Prostate gland (tissue), 2 donors: ENCODE measurements at regions not wholly inside any gene's neighbourhood (a gene's known extent, or its start where the extent isn't known, plus 50 kb on each side); places are given as distances from the start of the nearest gene placed in this dataset.

Experiments
- DNase-seq: peaks from one replicate; pipeline ENCODE4 v3.0.0-alpha.2; 2019; ENCODE audit warnings: low spot score
- H3K27ac ChIP-seq, 2 donors: fragments of 200-600 bp; sonication (generic); 2 replicates each; pipeline ENCODE4 v1.5.1; 2017 to 2019
- H3K27me3 ChIP-seq: fragments of 200-600 bp; sonication (generic); replicated peaks from 2 replicates; pipeline ENCODE4 v1.5.1; 2019; ENCODE audit not compliant: insufficient read depth
- H3K36me3 ChIP-seq, 2 donors: fragments of 200-600 bp; sonication (generic); 1 replicate in 1 of 2; 2 replicates in 1 of 2; pipeline versions ENCODE4 v1.5.1 to v1.8.1; 2017 to 2019
- H3K4me1 ChIP-seq: fragments of 200-600 bp; sonication (generic); replicated peaks from 2 replicates; pipeline ENCODE4 v1.5.1; 2019
- H3K4me3 ChIP-seq, 2 donors: fragments of 200-600 bp; sonication (generic); 2 replicates each; pipeline ENCODE4 v1.5.1; 2017 to 2019
- H3K9me3 ChIP-seq: fragments of 200-600 bp; sonication (generic); 2 replicates; pipeline ENCODE4 v1.5.1; 2017
- CTCF ChIP-seq, 4 experiments: fragments of 200-600 bp in 2 of 4; fragments of 450-650 bp in 2 of 4; sonication (generic) in 2 of 4; IDR thresholded peaks; 1 replicate in 3 of 4; 2 replicates in 1 of 4; pipeline ENCODE4 v1.5.1; 2016 to 2019; ENCODE audit warnings: antibody characterized with exemption in 4 of 4, mild to moderate bottlenecking in 2 of 4, moderate library complexity in 2 of 4
- POLR2A ChIP-seq: fragments of 450-650 bp; IDR thresholded peaks from one replicate; pipeline ENCODE4 v1.6.1; 2016; ENCODE audit warnings: antibody characterized with exemption, mild to moderate bottlenecking
- POLR2AphosphoS5 ChIP-seq: sonication (generic); formaldehyde crosslinking; IDR thresholded peaks from one replicate; pipeline ENCODE4 v1.6.1; 2017; ENCODE audit warnings: antibody characterized with exemption
- WGBS: methylation state at CpG from one replicate; pipeline ENCODE4 v1.1.5; 2018; 5-methylcytosine and 5-hydroxymethylcytosine counted together
- intact Hi-C: fragments of 100-400 bp; cut with DNase I; formaldehyde crosslinking; loops from one replicate; pipeline ENCODE4 v1.14.2; 2022

- Histone ChIP-seq H3K36me3 (no peaks in the 10 kb centered on the region), H3K27me3 (no peaks in the 10 kb centered on the region), H3K9me3 (no peaks in the 10 kb centered on the region), H3K4me3 (no peak overlapping the region), H3K4me1 (no peaks in the 10 kb centered on the region), H3K27ac (no peak overlapping the region)
- no peak for DNase-seq
- TF ChIP-seq CTCF (IDR thresholded peaks at IDR 0.05) (no peak), POLR2A (no peak), POLR2AphosphoS5 (no peak)
- WGBS: 75% methylated on average over 5 of the region's 5 CpGs
- intact Hi-C loops: no loop called here
These were observed 347.5 kb downstream of the KCNA4 start for GRCh38 chr11:29669310-29669709.

GRCh38 chr11:29657709-29658108 lies 359.1 kb downstream of the KCNA4 start:
- Histone ChIP-seq H3K4me1 (no peaks in the 10 kb centered on the region), H3K36me3 (no peaks in the 10 kb centered on the region), H3K9me3 (no peaks in the 10 kb centered on the region), H3K4me3 (no peak overlapping the region), H3K27me3 (no peaks in the 10 kb centered on the region), H3K27ac (no peak overlapping the region)
- no peak for DNase-seq
- TF ChIP-seq CTCF (IDR thresholded peaks at IDR 0.05) (no peak), POLR2A (no peak), POLR2AphosphoS5 (no peak)
- intact Hi-C loops: no loop called here
- 87% methylated on average over 2 of the region's 2 CpGs for WGBS

- H3K36me3 ChIP-seq: no peaks in the 10 kb centered on the region
- 68% methylated on average over 3 of the region's 3 CpGs for WGBS
These were observed 360.2 kb downstream of the KCNA4 start for GRCh38 chr11:29656597-29656996.

GRCh38 chr11:29645373-29645772 lies 371.5 kb downstream of the KCNA4 start:
- intact Hi-C loops: no loop called here
- Histone ChIP-seq H3K27ac (no peak overlapping the region), H3K27me3 (no peaks in the 10 kb centered on the region), H3K4me1 (no peaks in the 10 kb centered on the region), H3K4me3 (no peak overlapping the region), H3K9me3 (no peaks in the 10 kb centered on the region), H3K36me3 (no peaks in the 10 kb centered on the region)
- WGBS: 97% methylated on average over 1 of the region's 1 CpG
- TF ChIP-seq POLR2A (no peak), CTCF (IDR thresholded peaks at IDR 0.05) (no peak), POLR2AphosphoS5 (no peak)
- no peak for DNase-seq

More at GRCh38 chr11:29656597-29656996, 360.2 kb downstream of the KCNA4 start:
- intact Hi-C loops: no loop called here
- no peak for DNase-seq
- Histone ChIP-seq H3K4me3 (no peak overlapping the region), H3K27me3 (no peaks in the 10 kb centered on the region), H3K27ac (no peak overlapping the region), H3K9me3 (no peaks in the 10 kb centered on the region), H3K4me1 (no peaks in the 10 kb centered on the region)
- no peak for TF ChIP-seq POLR2AphosphoS5
- no peak for TF ChIP-seq POLR2A

- Histone ChIP-seq H3K4me1 (no peaks in the 10 kb centered on the region), H3K4me3 (no peak overlapping the region), H3K36me3 (no peaks in the 10 kb centered on the region), H3K27ac (no peak overlapping the region), H3K27me3 (no peaks in the 10 kb centered on the region), H3K9me3 (no peaks in the 10 kb centered on the region)
- intact Hi-C loops: no loop called here
- no peak for TF ChIP-seq POLR2AphosphoS5
- TF ChIP-seq POLR2A: no peak
- TF ChIP-seq CTCF (IDR thresholded peaks at IDR 0.05): no peak
- no peak for DNase-seq
These were observed 375.6 kb downstream of the KCNA4 start for GRCh38 chr11:29641201-29641600.
